ENCODE measurements at regions not wholly inside any gene's neighbourhood (a gene's known extent, or its start where the extent isn't known, plus 50 kb on each side); places are given as distances from the start of the nearest gene placed in this dataset.

DNA sequence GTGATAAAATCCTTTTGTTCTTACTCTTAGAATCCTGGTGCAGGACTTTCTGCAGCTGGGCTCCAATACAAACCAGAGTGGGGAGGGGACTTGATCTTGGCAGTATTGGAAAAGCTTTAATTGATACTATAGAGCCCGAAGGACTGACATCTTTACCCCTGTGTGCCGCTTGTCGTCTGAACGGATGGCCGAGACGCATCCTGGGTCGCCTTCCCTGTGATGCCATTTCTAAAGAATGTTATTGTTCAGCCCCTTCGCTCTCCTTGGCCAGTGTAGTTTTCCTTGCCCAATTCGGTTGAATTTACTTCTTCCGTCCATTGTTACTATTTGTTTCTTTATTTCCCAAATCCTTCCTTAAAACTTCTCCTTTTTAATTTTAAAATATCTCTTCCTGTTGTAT, 80.9 kb downstream of the CLDN34 start:
- DNase-seq: no peak

DNA sequence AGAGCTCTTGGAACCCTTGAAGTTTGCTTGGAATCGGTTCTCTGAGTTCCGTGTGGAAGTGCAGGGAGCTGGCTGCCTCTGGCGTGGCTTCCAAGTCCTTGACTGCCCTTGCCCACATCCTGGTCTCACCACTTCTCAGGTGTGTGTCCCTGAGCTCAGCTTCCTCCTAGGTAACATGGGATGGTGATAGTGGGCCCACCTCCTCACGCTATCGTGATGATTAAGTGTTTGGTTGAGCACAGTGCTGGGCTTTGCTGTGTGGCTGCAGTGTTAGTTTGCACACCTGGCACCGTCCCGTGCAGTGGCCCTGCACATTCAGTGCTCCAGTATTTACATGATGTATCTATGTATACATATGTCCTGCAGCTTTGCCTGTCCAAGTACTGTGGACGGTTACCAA, 81.5 kb downstream of the CLDN34 start:
- no peak for DNase-seq

DNA sequence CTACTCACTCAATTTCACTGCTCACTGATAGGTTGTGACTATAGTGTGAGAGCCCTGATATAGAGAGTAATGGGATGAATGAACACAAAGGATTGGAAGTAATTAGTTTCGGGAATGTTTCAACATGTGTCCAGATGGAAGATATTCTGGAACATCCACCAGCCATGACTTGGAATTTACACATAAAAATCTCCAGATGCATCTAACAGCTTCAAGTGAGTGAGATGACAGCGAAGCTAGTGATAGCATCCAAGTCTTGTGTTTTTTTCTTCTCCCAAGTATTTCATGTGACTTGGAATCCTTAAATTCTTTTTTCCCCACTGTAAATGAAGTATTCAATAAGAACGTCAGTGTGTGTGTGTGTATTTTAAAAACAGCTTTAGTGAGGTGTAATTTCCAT, 82.1 kb downstream of the CLDN34 start:
- DNase-seq: no peak

DNA sequence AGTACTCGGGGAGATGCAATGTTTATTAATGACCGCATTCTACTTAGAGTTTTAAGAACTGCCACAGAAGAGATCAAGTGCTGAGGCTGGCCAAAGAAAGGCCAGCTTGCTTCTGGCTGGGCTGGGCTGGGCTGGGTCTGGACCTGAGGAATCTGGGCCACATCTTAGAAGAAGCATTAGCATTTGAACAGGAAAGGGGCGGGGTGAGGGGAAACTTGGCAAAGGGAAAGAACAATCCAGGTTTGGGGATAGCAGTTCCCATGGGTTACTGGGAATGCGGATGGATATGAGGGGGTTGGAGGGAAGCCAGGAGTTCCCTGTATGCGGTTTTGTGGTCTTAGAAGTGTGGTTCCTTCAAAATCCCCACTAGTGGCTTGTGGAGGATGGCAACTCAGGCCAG, 83.3 kb downstream of the CLDN34 start:
- no peak for DNase-seq

DNA sequence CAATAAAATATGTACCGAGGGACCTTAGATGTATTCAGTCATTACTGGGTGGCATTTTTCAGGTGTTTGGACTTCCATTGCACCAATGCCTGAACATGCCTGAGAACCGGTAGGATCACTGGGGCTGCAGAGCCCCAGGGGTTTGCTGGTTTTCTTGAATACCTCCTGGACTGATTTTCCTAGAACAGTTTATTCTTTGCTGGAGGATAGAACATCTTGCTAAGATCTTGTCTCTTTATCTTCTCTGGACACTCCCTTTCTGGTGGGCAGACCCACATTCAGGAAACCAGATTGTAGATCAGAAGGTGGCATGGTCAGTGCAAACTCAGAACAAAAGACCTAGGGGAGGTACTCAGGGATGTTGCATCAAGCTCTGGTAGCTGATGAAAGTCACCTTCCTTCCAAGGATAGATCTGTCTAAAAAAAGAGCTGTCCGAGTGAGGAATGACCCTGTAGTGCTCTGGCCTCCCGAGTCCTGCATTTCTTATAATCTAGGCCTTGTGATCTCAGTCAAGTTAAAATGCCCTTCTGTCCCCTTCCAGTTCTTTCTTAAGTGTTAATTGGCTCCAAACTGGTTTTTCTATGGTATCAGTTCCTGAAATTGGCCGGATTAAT, 84.8 kb downstream of the CLDN34 start:
- no peak for DNase-seq

DNA sequence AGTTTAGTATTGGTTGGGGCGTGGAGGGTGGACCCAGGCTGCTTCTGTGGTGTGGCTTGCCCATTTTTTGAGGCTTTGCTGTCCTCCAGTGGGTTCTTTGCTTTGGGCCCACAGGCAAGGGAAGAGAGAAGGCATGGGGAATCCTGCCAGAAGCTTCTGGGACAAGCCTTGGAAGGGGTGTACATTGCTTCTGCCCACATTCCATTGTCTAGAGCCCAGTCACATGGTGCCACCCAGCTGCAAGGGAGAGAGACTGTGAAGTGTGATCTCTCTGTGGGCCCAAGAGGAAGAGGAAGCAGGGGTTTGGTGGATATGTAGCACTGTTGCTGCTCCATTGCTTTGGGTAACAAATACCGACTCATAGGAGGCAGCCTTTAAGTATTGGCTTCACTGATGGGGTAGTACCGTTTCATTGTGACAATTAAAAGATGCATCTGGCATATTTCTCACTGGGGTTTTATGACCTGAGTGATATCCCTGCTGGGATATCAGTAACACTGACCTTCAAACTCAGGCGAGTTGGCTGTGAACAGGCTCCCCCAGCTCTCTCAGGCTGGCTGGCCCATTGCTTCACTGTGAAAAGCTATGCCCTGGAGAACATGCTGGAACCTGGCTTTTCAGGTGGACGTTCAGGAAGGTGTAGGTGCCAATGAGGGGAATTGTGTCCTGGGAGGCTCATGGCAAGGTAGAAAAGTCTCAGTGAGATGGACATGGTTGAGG, 85.9 kb downstream of the CLDN34 start:
- no peak for DNase-seq

DNA sequence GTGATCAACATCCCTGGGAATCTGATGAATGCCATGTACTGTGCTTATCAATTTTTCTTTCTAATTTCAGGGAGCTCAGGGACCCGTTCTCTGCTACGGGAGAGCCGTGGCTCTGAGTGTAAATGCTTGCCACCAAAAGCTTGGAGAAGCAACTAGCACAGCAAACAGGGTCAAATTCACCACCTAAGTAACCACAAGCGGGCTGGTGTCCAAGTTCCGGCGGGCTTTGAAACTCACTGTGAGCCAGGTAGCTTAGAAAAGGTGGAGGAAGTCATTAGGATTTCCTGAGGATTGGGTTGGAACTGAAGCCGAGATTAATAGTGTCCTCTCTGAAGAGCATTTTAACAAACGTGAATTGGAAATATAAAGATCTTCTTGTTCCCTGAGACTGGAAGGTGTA, 87.2 kb downstream of the CLDN34 start:
- DNase-seq: no peak

DNA sequence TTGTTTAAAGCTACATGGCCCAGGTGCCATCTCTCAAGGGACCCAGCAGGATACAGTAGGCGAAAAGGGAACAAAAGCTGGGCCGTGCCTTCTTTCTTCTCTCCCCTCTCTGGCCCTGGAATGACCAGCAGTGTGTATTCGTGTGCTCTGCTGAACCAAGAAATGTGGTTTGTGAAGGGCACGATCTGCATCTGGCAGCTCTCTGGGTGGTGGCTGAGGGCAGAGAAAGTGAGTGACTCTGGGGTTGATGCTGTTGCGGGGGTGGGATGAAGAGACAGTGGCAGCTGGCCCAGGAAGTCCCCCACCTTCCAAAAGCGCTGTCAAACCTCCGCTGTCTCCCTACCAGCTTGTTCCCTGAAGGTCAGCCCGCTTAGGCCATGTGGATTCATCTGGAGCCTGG, 88.3 kb downstream of the CLDN34 start:
- no peak for DNase-seq

DNA sequence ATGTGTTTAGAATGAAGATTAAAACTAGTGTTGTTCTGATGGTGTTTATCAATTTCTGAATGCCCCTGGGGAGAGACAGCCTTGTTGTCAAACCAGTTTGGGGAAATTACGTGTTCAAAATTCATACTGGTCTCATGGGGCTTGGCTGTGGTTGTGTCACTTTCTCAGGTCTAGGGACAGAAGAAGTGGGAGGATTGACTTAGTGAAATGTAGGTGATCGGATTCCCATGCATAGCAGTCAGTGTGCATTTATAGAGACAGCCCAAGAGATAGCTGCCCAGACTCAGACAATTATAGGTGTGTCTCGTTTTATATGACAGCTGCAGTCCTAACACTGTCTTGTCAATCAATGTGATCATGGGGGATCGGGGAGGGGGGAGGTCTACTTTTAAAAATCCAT, 94.4 kb upstream of the CLCN4 start:
- no peak for DNase-seq

DNA sequence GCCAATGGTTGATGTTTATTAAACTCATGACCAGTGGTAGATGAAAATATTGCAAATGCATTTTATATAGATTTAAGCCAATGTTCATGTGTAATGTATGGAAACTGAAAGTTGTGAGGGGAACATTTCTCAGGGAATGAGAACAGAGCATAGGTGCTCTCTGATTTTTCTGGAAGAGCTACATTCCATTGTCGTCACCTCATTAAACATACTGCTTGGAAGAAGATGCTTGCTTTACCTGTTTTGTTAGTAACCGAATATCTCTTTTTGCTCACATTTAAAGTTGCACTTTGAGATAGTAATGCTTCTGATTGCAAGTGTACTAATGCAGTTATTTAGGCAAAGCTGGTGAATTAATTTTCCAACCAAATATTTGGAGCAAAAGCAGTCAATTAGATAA, 93.8 kb upstream of the CLCN4 start:
- DNase-seq: no peak

DNA sequence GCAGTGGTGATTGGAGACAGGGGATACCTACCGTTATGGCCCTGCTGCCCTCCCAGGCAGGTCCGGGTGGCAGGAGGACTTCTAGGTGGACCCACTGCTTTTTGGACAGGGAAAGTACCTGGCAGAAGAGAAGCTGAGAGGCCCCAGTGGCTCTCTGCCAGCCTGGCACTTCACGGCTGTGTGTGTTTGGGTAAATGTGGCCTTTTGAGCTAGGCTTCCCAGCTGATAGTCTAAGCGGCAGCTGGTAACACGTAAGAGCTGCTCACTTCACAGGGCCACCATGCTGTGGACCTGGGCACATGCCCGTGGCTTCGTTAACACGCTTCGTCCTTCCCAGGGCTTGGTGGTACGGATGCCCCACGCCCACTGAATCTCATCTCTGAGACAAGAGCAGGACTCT, 92.0 kb upstream of the CLCN4 start:
- DNase-seq: no peak

DNA sequence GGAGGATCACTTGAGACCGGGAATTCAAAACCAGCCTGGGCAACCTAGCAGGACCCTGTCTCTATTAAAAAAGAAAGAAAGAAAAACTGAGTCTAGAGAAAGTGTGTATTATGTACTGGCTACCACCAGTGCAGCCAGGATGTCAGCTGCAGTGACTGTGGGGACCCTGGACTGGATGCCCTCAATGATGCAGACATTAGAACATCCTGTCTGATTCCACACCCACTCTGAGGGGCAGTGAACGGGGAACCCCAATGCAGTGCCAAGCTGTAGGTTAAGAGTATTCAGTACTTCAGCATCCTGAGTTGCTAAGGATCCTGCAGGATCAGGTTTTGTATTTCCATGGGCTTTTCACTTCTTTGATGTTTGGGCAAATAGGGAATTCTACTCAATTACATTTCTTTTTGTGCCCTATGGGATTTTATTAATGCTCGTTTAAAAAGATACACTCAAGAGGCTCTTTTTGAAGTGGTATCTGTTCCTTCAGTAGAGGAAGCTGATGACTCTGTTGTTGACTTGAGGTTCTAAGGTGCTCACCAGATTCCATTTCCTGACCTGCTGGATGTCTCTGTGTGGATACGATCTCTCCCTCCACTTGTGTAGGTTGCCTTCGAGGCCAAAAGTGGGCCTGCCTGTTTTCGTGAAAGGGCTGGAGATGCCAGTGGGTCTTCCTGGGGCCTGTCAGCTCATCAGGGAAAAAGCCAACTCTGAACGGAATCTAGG, 85.9 kb upstream of the CLCN4 start:
- DNase-seq: no peak

DNA sequence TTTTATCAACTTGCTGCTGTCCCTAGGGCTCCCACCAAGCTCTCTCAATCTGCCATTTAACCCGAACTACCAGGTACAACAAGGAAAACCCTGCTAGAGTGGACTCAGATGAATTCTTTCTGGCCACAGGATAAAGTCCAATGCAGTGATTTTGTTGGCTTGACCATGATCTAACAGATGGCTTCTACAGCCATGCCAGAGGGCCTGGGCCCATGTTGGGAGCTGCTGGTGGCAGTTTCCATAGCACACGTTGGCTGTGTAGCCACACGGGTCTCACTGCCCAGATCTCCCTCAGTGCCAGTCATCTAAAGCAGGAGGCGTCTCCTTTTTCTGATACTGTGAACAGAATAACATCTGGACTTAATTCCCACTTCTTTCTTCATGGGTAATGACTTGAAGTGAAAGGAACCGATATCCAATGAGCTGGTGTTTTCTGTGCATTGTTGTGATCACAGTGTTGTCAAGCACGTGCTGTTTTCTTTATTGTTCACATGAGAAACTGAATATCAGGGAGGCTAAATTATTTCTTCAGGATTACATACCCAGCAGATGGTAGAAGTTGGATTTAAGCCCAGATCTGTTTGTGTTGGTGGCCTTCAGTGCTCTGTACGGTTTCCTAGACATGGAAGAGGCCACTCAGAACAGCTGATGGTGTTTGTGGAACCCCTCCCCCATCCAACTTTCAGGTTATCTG, 85.2 kb upstream of the CLCN4 start:
- DNase-seq: no peak

DNA sequence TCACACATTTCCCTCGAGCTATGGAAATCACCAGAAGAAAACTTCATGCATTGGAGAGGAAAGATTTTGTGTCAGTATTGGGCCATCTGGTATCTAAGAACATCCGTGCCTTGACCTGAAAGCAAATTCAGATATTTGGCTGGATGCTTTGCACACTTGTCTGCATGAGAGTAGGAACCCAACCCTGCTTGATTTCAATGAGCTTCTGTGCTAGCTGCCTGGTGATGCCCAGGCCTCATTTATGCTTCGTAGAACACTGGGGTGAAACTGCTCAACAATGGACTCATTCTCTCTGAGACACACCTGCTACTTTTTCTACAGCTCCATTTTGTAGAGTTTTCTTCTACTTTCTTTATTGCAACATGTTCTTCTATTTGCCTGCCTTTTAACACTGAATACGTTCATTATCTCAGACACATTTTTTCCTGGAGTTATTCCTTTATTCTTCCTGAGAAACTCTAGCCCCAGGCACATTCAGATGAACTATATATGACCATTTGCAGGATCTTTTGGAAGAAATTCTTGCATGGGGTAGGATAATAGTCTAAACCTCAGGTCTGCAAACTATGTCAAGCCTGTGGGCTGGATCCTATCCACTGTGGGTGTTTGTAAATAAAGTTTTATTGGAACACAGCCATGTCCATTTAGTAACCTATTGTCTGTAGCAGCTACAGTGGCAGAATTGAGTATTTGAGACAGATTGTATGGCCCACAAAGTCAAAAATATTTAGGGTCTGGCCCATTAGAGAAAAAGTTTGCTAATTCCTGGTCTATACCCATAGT, 83.8 kb upstream of the CLCN4 start:
- DNase-seq: no peak

DNA sequence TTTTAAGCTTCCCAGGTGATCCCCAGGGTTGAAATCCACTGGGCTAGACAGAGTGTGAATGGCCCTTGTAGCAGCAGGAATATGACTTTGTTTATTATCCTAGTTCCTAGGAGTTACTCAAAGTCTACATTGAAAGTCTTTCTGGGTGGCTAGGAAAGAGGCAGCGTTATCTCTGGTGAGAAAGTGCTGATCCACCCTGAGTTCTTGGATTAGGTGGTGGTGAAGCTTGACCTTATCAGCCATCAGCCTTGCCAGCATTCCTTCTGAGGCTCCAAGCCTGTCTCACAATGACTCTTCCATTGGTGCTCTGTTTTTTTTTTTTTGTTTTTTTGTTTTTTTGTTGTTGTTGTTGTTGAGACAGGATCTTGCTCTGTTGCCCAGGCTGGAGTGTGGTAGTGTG, 83.1 kb upstream of the CLCN4 start:
- no peak for DNase-seq

DNA sequence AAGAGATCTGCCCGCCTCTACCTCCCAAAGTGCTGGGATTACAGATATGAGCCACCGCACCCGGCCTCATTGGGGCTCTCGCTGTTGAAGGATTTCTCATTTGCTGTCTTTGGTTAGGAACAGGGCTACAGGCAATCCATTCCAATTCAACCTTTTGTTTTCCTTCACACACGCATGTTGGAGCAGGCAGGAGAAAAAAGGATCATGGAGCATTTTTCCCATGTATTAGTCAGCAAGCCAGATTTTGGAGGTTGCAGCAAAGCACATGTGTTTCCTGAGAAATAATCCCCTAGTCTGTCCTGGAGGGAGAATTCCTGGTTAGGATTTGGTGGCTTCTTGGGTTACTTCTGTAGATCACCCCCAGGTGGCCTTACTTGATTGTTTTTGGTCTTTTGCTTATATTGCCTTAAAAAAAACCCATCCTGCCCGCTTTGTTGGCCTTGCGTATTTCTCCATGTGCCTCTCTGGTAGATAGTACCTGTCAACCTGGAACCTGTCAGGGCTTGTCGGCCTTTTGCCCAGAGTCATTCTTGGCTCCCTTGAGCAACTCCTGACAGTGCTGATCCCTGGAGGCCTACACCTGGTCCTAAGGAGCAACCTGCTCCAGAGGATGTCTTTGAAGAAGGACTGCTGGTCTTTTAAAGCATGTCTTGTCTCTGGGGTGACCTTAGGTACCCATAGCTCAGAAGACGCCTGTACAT, 82.4 kb upstream of the CLCN4 start:
- no peak for DNase-seq

DNA sequence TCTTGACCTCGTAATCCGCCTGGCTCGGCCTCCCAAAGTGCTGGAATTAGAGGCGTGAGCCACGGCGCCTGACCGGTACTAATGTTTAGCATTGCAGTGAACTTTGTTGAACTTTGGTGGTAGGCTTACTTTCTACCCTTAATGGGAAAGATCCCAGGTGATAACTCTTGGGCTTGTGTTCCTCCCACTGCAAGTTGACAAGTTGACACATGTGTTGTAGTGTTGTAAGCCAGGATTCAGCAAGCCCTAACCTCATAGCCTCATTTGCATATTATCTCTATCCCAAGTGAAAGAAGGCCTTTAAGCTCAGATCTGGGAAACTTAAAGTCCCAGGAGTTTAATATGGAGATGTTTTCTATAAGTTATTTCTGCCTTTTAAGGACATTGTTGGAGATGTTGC, 80.0 kb upstream of the CLCN4 start:
- no peak for DNase-seq

DNA sequence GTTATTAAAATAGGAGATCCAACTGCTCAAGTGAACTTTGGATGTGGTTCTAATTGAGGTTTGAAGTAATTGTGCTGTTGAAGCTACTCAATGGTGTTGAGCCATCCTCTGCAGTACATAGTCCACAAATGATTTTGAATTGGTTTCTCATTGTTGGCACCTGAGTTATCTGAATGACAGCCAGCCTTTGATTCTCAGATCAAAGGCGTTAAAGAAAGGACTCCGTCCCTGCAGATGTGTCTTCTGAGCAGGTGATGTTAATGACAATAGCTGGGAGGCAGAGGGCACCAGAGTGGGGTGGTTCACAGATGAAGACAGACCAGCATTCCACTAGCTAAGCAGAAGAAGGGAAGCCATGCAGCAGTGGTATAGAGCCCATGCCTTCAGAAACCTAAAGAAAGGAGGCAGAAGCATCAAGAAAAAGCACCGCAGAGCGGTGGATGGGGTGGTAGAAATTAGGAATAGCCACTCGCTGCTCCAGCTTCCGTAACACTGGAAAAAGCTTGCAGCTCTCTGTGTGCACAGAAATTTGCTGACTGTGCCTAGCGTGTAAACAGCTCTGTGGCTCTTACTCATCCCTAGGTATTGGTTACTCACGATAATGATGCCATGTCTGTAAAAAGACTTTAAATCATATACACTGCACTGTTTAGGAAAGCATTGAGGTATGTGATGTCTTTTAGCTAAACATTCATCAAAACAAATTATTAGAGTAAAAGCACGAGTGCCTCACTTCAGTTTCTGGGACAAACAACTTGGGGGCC, 79.2 kb upstream of the CLCN4 start:
- DNase-seq: peak; percentile 24

DNA sequence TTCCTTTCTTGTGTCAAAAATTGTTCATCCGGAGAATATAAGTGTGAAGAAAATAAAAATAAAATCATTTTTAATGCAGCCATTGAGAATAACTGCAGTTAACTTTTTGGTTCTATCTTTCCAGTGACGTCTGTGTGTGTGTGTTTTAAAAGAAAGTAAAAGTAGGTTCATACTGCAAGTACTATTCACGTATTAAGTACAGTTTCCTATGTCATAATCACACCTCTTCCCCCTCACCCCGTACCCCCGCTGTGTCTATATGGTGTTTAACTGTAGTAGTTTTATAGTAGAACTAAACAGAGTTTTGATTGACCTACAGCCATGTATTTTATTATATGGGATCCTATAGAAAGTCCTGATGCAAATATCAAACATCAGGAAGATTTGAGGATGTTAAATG, 78.5 kb upstream of the CLCN4 start:
- no peak for DNase-seq

DNA sequence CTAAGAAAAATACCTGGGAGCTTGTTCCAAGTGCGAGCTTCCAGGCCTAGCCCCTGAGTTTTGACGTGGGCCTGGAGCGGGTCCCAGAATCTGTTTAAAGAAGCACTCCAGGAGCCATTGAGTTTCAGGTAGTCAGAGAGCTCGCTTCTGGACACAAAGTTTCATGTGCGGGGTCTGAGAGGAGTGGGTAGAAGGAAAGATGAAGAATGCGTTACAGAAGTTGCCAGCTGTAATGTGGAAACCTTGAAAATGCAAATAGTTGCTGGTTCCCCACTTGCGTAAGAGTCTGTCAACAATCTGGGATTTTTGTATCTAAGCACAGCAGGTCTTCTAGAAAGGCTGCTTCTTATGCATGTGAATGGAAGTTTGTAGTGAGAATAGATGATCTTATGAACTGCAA, 77.5 kb upstream of the CLCN4 start:
- DNase-seq: no peak

DNA sequence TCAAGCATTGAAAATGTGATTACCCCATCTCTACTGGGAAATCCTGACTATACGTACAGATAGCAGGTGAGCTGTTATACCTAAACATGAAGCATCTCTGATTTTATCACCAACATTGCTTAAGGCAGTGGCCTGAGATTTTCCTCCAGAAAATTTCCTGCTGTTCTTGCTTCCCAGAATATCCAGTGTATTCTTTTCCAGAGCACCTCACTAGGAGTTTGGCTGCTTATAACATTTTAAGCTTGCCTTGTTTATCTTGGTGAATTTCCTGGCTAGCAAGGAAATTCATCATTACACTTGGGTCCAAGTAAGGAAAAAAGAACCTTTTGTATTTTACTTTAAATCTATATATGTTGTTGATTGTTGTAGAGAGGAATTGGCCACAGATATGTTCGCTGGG, 73.0 kb upstream of the CLCN4 start:
- no peak for DNase-seq

DNA sequence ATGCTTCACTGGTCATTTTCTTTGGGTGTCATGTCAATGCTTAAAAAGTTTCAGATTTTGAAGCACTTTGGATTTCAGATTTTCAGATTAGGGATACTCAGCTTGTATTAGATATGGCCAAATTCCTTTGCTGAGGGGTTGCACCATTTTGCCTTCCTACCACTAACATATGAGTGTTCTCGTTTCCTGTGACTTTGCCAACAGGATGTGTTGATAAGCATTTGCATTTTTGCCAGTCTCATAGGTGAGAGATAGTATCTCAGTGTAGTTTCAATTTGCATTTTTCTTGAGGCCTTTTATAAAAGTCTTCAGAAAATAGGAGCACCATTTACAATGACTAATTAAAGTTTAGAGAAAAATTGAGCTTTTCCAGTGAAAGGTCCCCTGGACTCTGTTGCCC, 71.6 kb upstream of the CLCN4 start:
- DNase-seq: no peak
